Fibroblast of the aortic adventitia (primary cell): ENCODE measurements at regions not wholly inside any gene's neighbourhood (a gene's known extent, or its start where the extent isn't known, plus 50 kb on each side); places are given as distances from the start of the nearest gene placed in this dataset.

Experiments used
- DNase-seq: peaks from one replicate; pipeline ENCODE4 v3.0.0-alpha.2; 2010; ENCODE audit warnings: low read depth
- H3K4me3 ChIP-seq: 2 replicates; pipeline ENCODE4 v1.5.1; 2011; ENCODE audit warnings: low read depth, mild to moderate bottlenecking, control low read depth, low read length, moderate library complexity
- TF ChIP-seq, protein P1 (sequence below): IDR thresholded peaks from 2 replicates; pipeline ENCODE4 v1.5.1; 2011; ENCODE audit warnings: mild to moderate bottlenecking, low read length, control low read depth, inconsistent platforms; ENCODE audit not compliant: insufficient read depth

DNA sequence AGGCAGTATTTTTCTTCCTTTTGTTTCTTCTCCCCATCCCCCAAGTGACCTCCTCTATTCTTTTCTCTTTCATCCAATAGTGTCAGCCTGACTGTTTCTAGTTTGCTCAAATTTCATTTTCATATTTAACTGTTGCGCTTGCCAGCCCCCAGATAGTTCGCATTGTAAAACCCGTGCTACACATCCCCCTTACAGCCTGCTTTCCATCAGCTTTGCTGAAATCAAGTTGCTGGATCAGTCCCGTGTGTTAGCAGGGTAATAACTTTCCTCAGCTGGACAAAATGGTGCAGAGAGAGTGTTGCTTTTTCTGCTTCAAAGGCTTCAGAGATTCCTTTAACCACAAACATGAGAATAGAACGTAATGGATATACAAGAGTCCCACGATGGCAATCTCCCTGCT lies 180.6 kb upstream of the NPVF start:
- DNase-seq = no peak
- TF ChIP-seq, protein P1, sequence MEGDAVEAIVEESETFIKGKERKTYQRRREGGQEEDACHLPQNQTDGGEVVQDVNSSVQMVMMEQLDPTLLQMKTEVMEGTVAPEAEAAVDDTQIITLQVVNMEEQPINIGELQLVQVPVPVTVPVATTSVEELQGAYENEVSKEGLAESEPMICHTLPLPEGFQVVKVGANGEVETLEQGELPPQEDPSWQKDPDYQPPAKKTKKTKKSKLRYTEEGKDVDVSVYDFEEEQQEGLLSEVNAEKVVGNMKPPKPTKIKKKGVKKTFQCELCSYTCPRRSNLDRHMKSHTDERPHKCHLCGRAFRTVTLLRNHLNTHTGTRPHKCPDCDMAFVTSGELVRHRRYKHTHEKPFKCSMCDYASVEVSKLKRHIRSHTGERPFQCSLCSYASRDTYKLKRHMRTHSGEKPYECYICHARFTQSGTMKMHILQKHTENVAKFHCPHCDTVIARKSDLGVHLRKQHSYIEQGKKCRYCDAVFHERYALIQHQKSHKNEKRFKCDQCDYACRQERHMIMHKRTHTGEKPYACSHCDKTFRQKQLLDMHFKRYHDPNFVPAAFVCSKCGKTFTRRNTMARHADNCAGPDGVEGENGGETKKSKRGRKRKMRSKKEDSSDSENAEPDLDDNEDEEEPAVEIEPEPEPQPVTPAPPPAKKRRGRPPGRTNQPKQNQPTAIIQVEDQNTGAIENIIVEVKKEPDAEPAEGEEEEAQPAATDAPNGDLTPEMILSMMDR = no peak
- H3K4me3 ChIP-seq = no peak overlapping the region

DNA sequence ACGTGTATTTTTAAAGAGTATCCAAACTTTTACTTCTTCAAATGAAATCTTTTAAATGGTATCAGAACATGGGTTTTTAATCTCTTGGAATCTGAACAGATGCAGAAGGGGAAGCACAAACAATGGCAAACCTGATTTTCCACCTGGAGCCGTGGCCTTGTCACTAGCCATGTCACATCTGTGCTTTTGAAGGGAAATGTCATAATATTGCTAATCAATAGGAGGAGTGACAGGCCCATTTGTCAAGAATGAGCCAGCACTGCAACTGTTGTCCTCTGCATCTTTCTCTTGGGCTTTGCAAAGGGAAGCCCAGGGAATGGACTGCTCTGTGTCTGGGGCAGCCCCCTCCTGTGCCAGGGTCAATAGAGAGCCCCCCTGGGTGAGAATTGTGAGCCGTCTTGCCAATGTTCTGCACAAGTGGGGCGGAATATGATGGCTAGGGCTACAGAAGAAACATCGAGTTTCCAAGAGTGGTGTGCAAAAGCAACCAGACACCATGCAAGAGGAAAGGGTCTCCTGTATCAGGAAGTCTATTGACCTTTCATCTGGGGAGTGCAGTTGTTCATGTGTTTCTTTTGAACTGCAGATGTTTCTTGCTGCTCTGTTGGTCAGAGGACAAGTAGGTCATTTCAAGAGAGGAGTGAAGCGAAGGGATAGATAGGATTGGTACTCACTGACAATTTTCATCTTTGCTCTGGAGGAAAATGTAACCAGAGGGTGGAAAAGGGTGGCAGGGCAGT lies 181.8 kb upstream of the NPVF start:
- no peak for DNase-seq
- no peak overlapping the region for H3K4me3 ChIP-seq
- TF ChIP-seq, protein P1 = no peak

DNA sequence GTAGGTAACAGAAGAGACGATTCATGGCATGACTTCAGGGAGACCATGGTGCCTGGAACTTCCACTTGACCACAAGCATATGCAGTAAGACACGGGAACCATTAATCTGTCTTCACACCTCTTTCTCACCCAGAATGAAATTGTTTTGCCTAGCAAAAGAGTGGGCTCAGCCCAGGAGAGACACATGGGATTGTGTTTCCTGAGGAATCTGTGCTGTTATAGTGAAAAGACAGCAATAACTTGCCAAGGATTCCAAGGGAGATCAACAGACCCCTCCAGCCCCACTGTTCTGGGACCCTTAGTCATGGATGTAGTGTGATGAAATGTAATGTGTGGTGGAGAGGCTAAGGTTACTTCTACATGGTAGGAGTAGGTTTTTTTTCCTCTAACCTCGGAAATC lies 192.5 kb upstream of the NPVF start:
- DNase-seq = no peak
- TF ChIP-seq, protein P1 = no peak

DNA sequence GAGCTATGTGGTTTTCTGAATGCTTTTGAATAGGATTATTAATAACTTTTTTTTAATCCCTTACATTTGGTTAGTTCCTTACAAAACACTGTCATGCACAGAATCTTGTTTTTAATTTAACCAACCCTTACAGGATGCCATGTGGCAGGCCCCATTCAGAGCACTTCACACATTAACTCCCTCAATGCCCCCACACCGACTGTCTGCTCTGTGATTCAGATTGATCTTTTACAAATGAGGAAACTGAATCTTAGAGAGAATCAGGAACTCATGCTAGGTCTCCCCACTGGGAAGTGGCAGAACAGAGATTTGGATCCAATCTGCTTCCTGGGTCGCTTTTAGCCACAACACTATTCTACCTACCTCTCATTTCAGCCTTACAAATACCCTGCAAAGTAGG lies 195.8 kb upstream of the NPVF start:
- TF ChIP-seq, protein P1 = no peak

More for the DNA sequence above, 192.5 kb upstream of the NPVF start:
- no peak overlapping the region for H3K4me3 ChIP-seq

DNA sequence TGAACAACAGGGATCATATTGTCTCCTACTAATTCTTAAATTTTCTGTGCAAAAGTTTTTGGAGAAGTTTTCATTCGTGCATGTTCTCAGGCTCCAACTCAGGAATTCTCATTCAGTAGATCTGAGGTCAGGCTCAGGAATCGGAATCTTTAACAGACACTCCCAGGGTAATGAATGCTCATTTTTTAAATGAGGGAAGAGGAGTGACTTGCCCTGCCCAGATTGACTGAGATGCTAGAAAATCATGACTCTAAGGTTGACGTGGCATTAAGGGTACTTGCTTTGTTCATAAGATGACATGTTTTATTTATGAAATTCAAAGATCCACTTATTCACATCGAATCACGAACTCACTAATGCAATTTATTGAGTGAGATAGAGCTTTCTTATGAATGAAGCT lies 196.6 kb upstream of the NPVF start:
- DNase-seq = no peak
- no peak overlapping the region for H3K4me3 ChIP-seq
- TF ChIP-seq, protein P1 = no peak

More for the DNA sequence above, 195.8 kb upstream of the NPVF start:
- DNase-seq = no peak
- no peak overlapping the region for H3K4me3 ChIP-seq

DNA sequence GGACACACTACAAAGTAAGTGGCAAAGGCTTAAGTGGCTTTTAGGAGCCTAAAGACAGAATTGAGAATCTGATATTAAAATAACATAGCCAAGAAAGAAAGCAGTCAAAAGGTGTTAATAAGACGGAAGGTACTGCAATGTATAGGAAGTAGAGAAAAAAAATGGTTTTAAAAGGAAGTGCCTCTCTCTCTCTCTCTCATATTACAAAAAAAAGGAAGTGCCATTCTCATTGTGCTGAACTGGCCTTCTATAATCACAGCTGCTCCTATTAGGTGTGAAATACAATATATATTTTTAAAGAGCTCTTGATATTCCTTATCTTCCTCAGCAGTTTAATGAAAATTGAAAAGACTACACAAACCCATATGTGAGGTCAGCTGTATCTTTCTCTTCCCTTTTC lies 199.4 kb upstream of the NPVF start:
- no peak for DNase-seq
- no peak overlapping the region for H3K4me3 ChIP-seq
- TF ChIP-seq, protein P1 = no peak

DNA sequence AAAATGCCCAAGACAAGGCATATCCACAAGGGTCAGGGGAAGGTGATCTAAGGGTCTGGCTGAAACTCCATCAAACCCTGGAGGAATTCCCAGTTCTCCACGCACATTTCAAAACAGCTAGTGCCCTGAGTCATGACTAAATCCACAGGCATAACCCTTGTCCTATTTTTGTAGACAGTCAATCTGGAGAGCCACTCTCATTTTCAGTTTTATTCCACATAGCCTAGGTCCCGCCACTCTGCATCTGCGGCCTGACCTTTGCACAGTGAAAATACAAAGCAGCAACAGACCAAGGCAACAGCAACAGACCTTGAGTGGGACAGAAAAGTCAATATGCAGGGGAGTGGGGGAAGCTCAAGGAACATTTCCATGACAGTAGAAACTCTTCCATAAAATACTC lies 201.4 kb upstream of the NPVF start:
- no peak overlapping the region for H3K4me3 ChIP-seq
- TF ChIP-seq, protein P1 = no peak
- no peak for DNase-seq
